Muscle of leg (tissue), 3 donors: ENCODE measurements at regions not wholly inside any gene's neighbourhood (a gene's known extent, or its start where the extent isn't known, plus 50 kb on each side); places are given as distances from the start of the nearest gene placed in this dataset.

ENCODE experiments used
- DNase-seq: peaks from one replicate; pipeline ENCODE4 v3.0.0; 2013
- H3K27ac ChIP-seq: one replicate; pipeline ENCODE4 v1.5.1; 2013; ENCODE audit warnings: mild to moderate bottlenecking, low read length, control low read depth
- H3K27me3 ChIP-seq: one replicate; pipeline ENCODE4 v1.6.1; 2013; ENCODE audit warnings: low read length; ENCODE audit not compliant: control insufficient read depth, insufficient read depth
- H3K36me3 ChIP-seq: one replicate; pipeline ENCODE4 v1.6.1; 2013; ENCODE audit warnings: low read length; ENCODE audit not compliant: control insufficient read depth, insufficient read depth
- H3K4me1 ChIP-seq: one replicate; pipeline ENCODE4 v1.6.1; 2013; ENCODE audit warnings: low read length; ENCODE audit not compliant: control insufficient read depth, insufficient read depth
- H3K4me3 ChIP-seq: one replicate; pipeline ENCODE4 v1.5.1; 2013; ENCODE audit warnings: low read length, control low read depth
- H3K9me3 ChIP-seq: replicated peaks from 2 replicates; pipeline ENCODE4 v1.6.1; 2013; ENCODE audit warnings: low read depth, low read length; ENCODE audit not compliant: control insufficient read depth
- WGBS: methylation state at CpG from one replicate; pipeline ENCODE4 v1.1.5; 2013; ENCODE audit warnings: missing lambda C conversion rate; ENCODE audit not compliant: insufficient coverage; 5-methylcytosine and 5-hydroxymethylcytosine counted together

- WGBS: 100% methylated on average over 1 of the region's 4 CpGs
- no peak for DNase-seq
- Histone ChIP-seq H3K4me1 (peaks cover 3% of the 10 kb centered on the region), H3K4me3 (no peak overlapping the region), H3K27ac (no peak overlapping the region), H3K9me3 (no peaks in the 10 kb centered on the region), H3K27me3 (no peaks in the 10 kb centered on the region), H3K36me3 (no peaks in the 10 kb centered on the region)
Measured at GRCh38 chr4:57448452-57448851, 338.3 kb upstream of the IGFBP7 start.

GRCh38 chr4:57446266-57446665, 336.1 kb upstream of the IGFBP7 start:
- Histone ChIP-seq H3K36me3 (no peaks in the 10 kb centered on the region), H3K9me3 (no peaks in the 10 kb centered on the region), H3K4me3 (no peak overlapping the region), H3K27me3 (no peaks in the 10 kb centered on the region), H3K27ac (no peak overlapping the region), H3K4me1 (peaks cover 8% of the 10 kb centered on the region)
- DNase-seq: no peak
- no CpG with 5 or more reads among the region's 3 CpGs for WGBS

GRCh38 chr4:57445686-57446085, 335.5 kb upstream of the IGFBP7 start:
- Histone ChIP-seq H3K36me3 (no peaks in the 10 kb centered on the region), H3K9me3 (no peaks in the 10 kb centered on the region), H3K27me3 (no peaks in the 10 kb centered on the region), H3K27ac (no peak overlapping the region), H3K4me3 (no peak overlapping the region), H3K4me1 (peaks cover 8% of the 10 kb centered on the region)
- DNase-seq: peak; percentile 24

- WGBS: 29% methylated on average over 2 of the region's 4 CpGs
- Histone ChIP-seq H3K27ac (no peak overlapping the region), H3K36me3 (no peaks in the 10 kb centered on the region), H3K4me1 (peaks cover 8% of the 10 kb centered on the region), H3K4me3 (no peak overlapping the region), H3K9me3 (no peaks in the 10 kb centered on the region), H3K27me3 (no peaks in the 10 kb centered on the region)
- DNase-seq: no peak
Measured at GRCh38 chr4:57444671-57445070, 334.5 kb upstream of the IGFBP7 start.

- Histone ChIP-seq H3K36me3 (no peaks in the 10 kb centered on the region), H3K4me3 (no peak overlapping the region), H3K27me3 (no peaks in the 10 kb centered on the region), H3K9me3 (no peaks in the 10 kb centered on the region), H3K4me1 (peaks cover 8% of the 10 kb centered on the region), H3K27ac (no peak overlapping the region)
- peak; percentile 45 for DNase-seq
- no CpG with 5 or more reads among the region's 2 CpGs for WGBS
Measured at GRCh38 chr4:57443787-57444186, 333.6 kb upstream of the IGFBP7 start.

- WGBS: 78% methylated on average over 7 of the region's 7 CpGs
- no peaks in the 10 kb centered on the region for H3K36me3 ChIP-seq
- peaks cover 8% of the 10 kb centered on the region for H3K4me1 ChIP-seq
- no peaks in the 10 kb centered on the region for H3K27me3 ChIP-seq
- no peak overlapping the region for H3K4me3 ChIP-seq
- H3K9me3 ChIP-seq: no peaks in the 10 kb centered on the region
- no peak overlapping the region for H3K27ac ChIP-seq
- no peak for DNase-seq
Measured at GRCh38 chr4:57443308-57443707, 333.1 kb upstream of the IGFBP7 start.

GRCh38 chr4:57442831-57443291, 332.7 kb upstream of the IGFBP7 start:
- DNase-seq: peak; percentile 69
- Histone ChIP-seq H3K4me1 (peaks cover 8% of the 10 kb centered on the region), H3K36me3 (no peaks in the 10 kb centered on the region), H3K27me3 (no peaks in the 10 kb centered on the region), H3K27ac (no peak overlapping the region), H3K4me3 (no peak overlapping the region), H3K9me3 (no peaks in the 10 kb centered on the region)
- WGBS: 29% methylated on average over 1 of the region's 4 CpGs

- WGBS: no CpG with 5 or more reads among the region's 7 CpGs
- Histone ChIP-seq H3K27me3 (no peaks in the 10 kb centered on the region), H3K4me1 (peaks cover 8% of the 10 kb centered on the region), H3K36me3 (no peaks in the 10 kb centered on the region), H3K27ac (no peak overlapping the region), H3K9me3 (no peaks in the 10 kb centered on the region), H3K4me3 (no peak overlapping the region)
- DNase-seq: no peak
Measured at GRCh38 chr4:57442241-57442640, 332.1 kb upstream of the IGFBP7 start.

- Histone ChIP-seq H3K4me3 (no peak overlapping the region), H3K27ac (no peak overlapping the region), H3K27me3 (no peaks in the 10 kb centered on the region), H3K9me3 (no peaks in the 10 kb centered on the region), H3K4me1 (no peaks in the 10 kb centered on the region), H3K36me3 (no peaks in the 10 kb centered on the region)
- WGBS: 100% methylated on average over 3 of the region's 8 CpGs
- DNase-seq: no peak
Measured at GRCh38 chr4:57437649-57438048, 327.5 kb upstream of the IGFBP7 start.

- Histone ChIP-seq H3K27me3 (no peaks in the 10 kb centered on the region), H3K27ac (no peak overlapping the region), H3K9me3 (no peaks in the 10 kb centered on the region), H3K4me3 (no peak overlapping the region), H3K4me1 (no peaks in the 10 kb centered on the region), H3K36me3 (no peaks in the 10 kb centered on the region)
- DNase-seq: no peak
- WGBS: 80% methylated on average over 2 of the region's 3 CpGs
Measured at GRCh38 chr4:57435300-57435699, 325.1 kb upstream of the IGFBP7 start.

GRCh38 chr4:57430726-57431125, 320.5 kb upstream of the IGFBP7 start:
- Histone ChIP-seq H3K9me3 (no peaks in the 10 kb centered on the region), H3K4me3 (no peak overlapping the region), H3K36me3 (no peaks in the 10 kb centered on the region), H3K27ac (no peak overlapping the region), H3K27me3 (no peaks in the 10 kb centered on the region), H3K4me1 (no peaks in the 10 kb centered on the region)
- WGBS: 60% methylated on average over 1 of the region's 2 CpGs
- DNase-seq: no peak
